MCF 10A (cell line): ENCODE measurements at regions not wholly inside any gene's neighbourhood (a gene's known extent, or its start where the extent isn't known, plus 50 kb on each side); places are given as distances from the start of the nearest gene placed in this dataset.

Experiments used
- BruUV-seq: library from RNA; stranded (reverse); fragments of 400-500 nt; replicated peaks from 2 replicates; lab custom pipeline; 2021; lab: Mats Ljungman, UMichigan
- CTCF ChIA-PET: fragments of 300-600 bp; sonication (Branson Sonifier 250); formaldehyde crosslinking; extraction: SDS; loops from one replicate; lab custom pipeline; 2021; ENCODE audit warnings: antibody characterized with exemption, inconsistent platforms; lab: Yijun Ruan, JAX
- POLR2A ChIA-PET: fragments of 300-600, 350-650 bp; sonication (Branson Sonifier 250); formaldehyde crosslinking; extraction: SDS; loops from one replicate; lab custom pipeline; 2020; ENCODE audit warnings: antibody characterized with exemption, inconsistent platforms; lab: Yijun Ruan, JAX
- DNase-seq: peaks from one replicate; pipeline ENCODE4 v3.0.0-alpha.2; 2018; ENCODE audit not compliant: unreplicated experiment
- H3K27ac Mint-ChIP-seq: one replicate; pipeline ENCODE4 v1.8.0; 2022; ENCODE audit warnings: mild to moderate bottlenecking, low read depth, mixed read lengths; ENCODE audit not compliant: unreplicated experiment
- H3K27me3 Mint-ChIP-seq: one replicate; pipeline ENCODE4 v1.8.0; 2022; ENCODE audit warnings: mixed read lengths; ENCODE audit not compliant: insufficient read depth, unreplicated experiment
- H3K36me3 Mint-ChIP-seq: one replicate; pipeline ENCODE4 v1.8.0; 2022; ENCODE audit warnings: mild to moderate bottlenecking, moderate library complexity, mixed read lengths; ENCODE audit not compliant: insufficient read depth, unreplicated experiment
- H3K4me1 Mint-ChIP-seq: one replicate; pipeline ENCODE4 v1.8.0; 2022; ENCODE audit warnings: mixed read lengths; ENCODE audit not compliant: insufficient read depth, unreplicated experiment
- H3K4me3 Mint-ChIP-seq: one replicate; pipeline ENCODE4 v1.8.0; 2022; ENCODE audit warnings: mild to moderate bottlenecking, moderate library complexity, mixed read lengths; ENCODE audit not compliant: unreplicated experiment
- H3K9me3 Mint-ChIP-seq: one replicate; pipeline ENCODE4 v1.8.0; 2022; ENCODE audit warnings: mixed read lengths; ENCODE audit not compliant: unreplicated experiment
- CTCF ChIP-seq: fragments of 200-600 bp; IDR thresholded peaks from one replicate; pipeline ENCODE4 v1.8.0; 2022; ENCODE audit warnings: antibody characterized with exemption, mild to moderate bottlenecking; ENCODE audit not compliant: unreplicated experiment
- intact Hi-C: fragments of 100-400 bp; cut with micrococcal nuclease; formaldehyde crosslinking; loops from 2 replicates; pipeline ENCODE4 v1.14.1; 2022

GRCh38 chr15:38745626-38746025 lies 181.0 kb upstream of the RASGRP1 start:
- TF ChIP-seq CTCF = no peak
- ChIA-PET CTCF (interaction anchor here (0.8 kb wide), 1 partner anchor 38 kb away, joined by 3 read pairs; no protein-coding TSS in a partner anchor), POLR2A (no interaction called here)
- Mint-ChIP-seq H3K4me1 (peaks cover 7% of the 10 kb centered on the region), H3K4me3 (no peak overlapping the region), H3K27me3 (no peaks in the 10 kb centered on the region), H3K9me3 (no peaks in the 10 kb centered on the region), H3K27ac (no peak overlapping the region), H3K36me3 (no peaks in the 10 kb centered on the region)
- intact Hi-C loops = no loop called here
- no peak for DNase-seq
- no TSS peak for BruUV-seq

- DNase-seq = no peak
- peaks cover 7% of the 10 kb centered on the region for H3K4me1 Mint-ChIP-seq
- POLR2A ChIA-PET = no interaction called here
- no peak for TF ChIP-seq CTCF
- BruUV-seq = no TSS peak
- CTCF ChIA-PET = interaction anchor here (0.8 to 1.0 kb wide), 2 partner anchors 39 to 71 kb away, joined by 3 read pairs; no protein-coding TSS in a partner anchor
- intact Hi-C loops = no loop called here
- H3K27me3 Mint-ChIP-seq = no peaks in the 10 kb centered on the region
- no peaks in the 10 kb centered on the region for H3K9me3 Mint-ChIP-seq
- no peak overlapping the region for H3K4me3 Mint-ChIP-seq
- no peaks in the 10 kb centered on the region for H3K36me3 Mint-ChIP-seq
- no peak overlapping the region for H3K27ac Mint-ChIP-seq
Observed at GRCh38 chr15:38746211-38746610, 181.6 kb upstream of the RASGRP1 start.

- intact Hi-C loops = no loop called here
- DNase-seq = peak; percentile 17
- BruUV-seq = no TSS peak
- no peak for TF ChIP-seq CTCF
- no peaks in the 10 kb centered on the region for H3K27me3 Mint-ChIP-seq
- ChIA-PET CTCF (interaction anchor here (1.0 to 1.3 kb wide), 6 partner anchors 11 to 66 kb away, joined by 3 to 7 read pairs (median 3); no protein-coding TSS in a partner anchor), POLR2A (interaction anchor here (0.7 kb wide), 1 partner anchor 8 kb away, joined by 4 read pairs; no protein-coding TSS in a partner anchor)
- H3K4me1 Mint-ChIP-seq = peaks cover 7% of the 10 kb centered on the region
- H3K27ac Mint-ChIP-seq = peak overlapping the region; percentile 71
- no peaks in the 10 kb centered on the region for H3K36me3 Mint-ChIP-seq
- H3K4me3 Mint-ChIP-seq = no peak overlapping the region
- no peaks in the 10 kb centered on the region for H3K9me3 Mint-ChIP-seq
Observed at GRCh38 chr15:38748710-38749109, 184.1 kb upstream of the RASGRP1 start.

- no peak overlapping the region for H3K27ac Mint-ChIP-seq
- no peaks in the 10 kb centered on the region for H3K36me3 Mint-ChIP-seq
- no peaks in the 10 kb centered on the region for H3K9me3 Mint-ChIP-seq
- H3K27me3 Mint-ChIP-seq = no peaks in the 10 kb centered on the region
- H3K4me1 Mint-ChIP-seq = peaks cover 7% of the 10 kb centered on the region
- intact Hi-C loops = no loop called here
- BruUV-seq = no TSS peak
- ChIA-PET POLR2A (interaction anchor here (0.6 kb wide), 1 partner anchor 70 kb away, joined by 3 read pairs; no protein-coding TSS in a partner anchor), CTCF (no interaction called here)
- peak; percentile 2 for DNase-seq
- no peak for TF ChIP-seq CTCF
- no peak overlapping the region for H3K4me3 Mint-ChIP-seq
Observed at GRCh38 chr15:38750786-38751185, 186.2 kb upstream of the RASGRP1 start.
